Activated CD8-positive, alpha-beta T cell treated with anti-CD3 and anti-CD28 coated beads for 36 hours (primary cell): ENCODE measurements at regions not wholly inside any gene's neighbourhood (a gene's known extent, or its start where the extent isn't known, plus 50 kb on each side); places are given as distances from the start of the nearest gene placed in this dataset.

Experiments used
- ATAC-seq: fragments of 200-7000 bp; cut with Tn5 transposase; one replicate; pipeline ENCODE4 v1.10.0; 2021; ENCODE audit warnings: mild to moderate bottlenecking, moderate library complexity
- CTCF ChIA-PET: fragments of 350-600 bp; sonication (Branson Sonifier 250); formaldehyde crosslinking; loops from one replicate; lab custom pipeline; 2021; ENCODE audit warnings: antibody characterized with exemption; lab: Charles Lee
- POLR2A ChIA-PET: fragments of 350-600 bp; sonication (Branson Sonifier 250); formaldehyde crosslinking; loops from one replicate; lab custom pipeline; 2021; ENCODE audit warnings: antibody characterized with exemption; lab: Charles Lee
- DNase-seq: peaks from one replicate; pipeline ENCODE4 v3.0.0-alpha.2; 2020
- H3K27ac Mint-ChIP-seq: one replicate; pipeline ENCODE4 v1.8.0; 2021; ENCODE audit warnings: mild to moderate bottlenecking, mixed read lengths
- H3K27me3 Mint-ChIP-seq: one replicate; pipeline ENCODE4 v1.8.0; 2021; ENCODE audit warnings: mixed read lengths
- H3K36me3 Mint-ChIP-seq: one replicate; pipeline ENCODE4 v1.8.0; 2021; ENCODE audit warnings: low read depth, mixed read lengths
- H3K4me1 Mint-ChIP-seq: one replicate; pipeline ENCODE4 v1.8.0; 2021; ENCODE audit warnings: low read depth, mixed read lengths
- H3K4me3 Mint-ChIP-seq: one replicate; pipeline ENCODE4 v1.8.0; 2021; ENCODE audit warnings: mild to moderate bottlenecking, moderate library complexity, mixed read lengths
- H3K9me3 Mint-ChIP-seq: one replicate; pipeline ENCODE4 v1.8.0; 2021; ENCODE audit warnings: mixed read lengths
- intact Hi-C: fragments of 100-400 bp; cut with micrococcal nuclease; formaldehyde crosslinking; loops from one replicate; pipeline ENCODE4 v1.10.0; 2022
- TF ChIP-seq, protein P1 (sequence below): fragments of 200-600 bp; IDR thresholded peaks from one replicate; pipeline ENCODE4 v1.8.0; 2022; ENCODE audit warnings: antibody characterized with exemption, mild to moderate bottlenecking

DNA sequence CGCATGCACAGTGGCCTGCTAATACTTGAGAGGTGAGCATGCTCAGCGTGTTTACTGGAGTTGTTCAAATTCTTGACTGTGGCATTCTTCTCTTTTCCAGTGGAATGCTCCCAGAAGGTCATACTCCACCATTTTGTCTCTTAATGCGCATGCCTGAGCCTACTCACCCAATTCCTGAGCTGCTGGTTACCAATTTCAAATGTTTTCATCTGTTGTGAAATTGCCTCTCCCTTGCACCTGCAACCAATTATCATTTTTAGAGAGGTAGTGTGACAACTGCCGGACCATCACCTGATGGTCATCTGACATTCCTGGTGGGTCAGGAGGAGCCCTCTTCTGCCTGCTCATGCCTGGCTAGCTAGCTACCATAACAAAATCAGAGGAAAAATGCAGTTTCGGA, 82.2 kb upstream of the LIFR start:
- DNase-seq, result no peak
- H3K27ac Mint-ChIP-seq, result no peak overlapping the region
- TF ChIP-seq, protein P1, sequence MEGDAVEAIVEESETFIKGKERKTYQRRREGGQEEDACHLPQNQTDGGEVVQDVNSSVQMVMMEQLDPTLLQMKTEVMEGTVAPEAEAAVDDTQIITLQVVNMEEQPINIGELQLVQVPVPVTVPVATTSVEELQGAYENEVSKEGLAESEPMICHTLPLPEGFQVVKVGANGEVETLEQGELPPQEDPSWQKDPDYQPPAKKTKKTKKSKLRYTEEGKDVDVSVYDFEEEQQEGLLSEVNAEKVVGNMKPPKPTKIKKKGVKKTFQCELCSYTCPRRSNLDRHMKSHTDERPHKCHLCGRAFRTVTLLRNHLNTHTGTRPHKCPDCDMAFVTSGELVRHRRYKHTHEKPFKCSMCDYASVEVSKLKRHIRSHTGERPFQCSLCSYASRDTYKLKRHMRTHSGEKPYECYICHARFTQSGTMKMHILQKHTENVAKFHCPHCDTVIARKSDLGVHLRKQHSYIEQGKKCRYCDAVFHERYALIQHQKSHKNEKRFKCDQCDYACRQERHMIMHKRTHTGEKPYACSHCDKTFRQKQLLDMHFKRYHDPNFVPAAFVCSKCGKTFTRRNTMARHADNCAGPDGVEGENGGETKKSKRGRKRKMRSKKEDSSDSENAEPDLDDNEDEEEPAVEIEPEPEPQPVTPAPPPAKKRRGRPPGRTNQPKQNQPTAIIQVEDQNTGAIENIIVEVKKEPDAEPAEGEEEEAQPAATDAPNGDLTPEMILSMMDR, result no peak
- peaks cover 13% of the 10 kb centered on the region for H3K27me3 Mint-ChIP-seq
- POLR2A ChIA-PET, result no interaction called here
- ATAC-seq, result no peak
- CTCF ChIA-PET, result no interaction called here
- H3K36me3 Mint-ChIP-seq, result no peaks in the 10 kb centered on the region
- intact Hi-C loops, result no loop called here
- no peaks in the 10 kb centered on the region for H3K9me3 Mint-ChIP-seq
- no peak overlapping the region for H3K4me3 Mint-ChIP-seq
- H3K4me1 Mint-ChIP-seq, result no peaks in the 10 kb centered on the region

DNA sequence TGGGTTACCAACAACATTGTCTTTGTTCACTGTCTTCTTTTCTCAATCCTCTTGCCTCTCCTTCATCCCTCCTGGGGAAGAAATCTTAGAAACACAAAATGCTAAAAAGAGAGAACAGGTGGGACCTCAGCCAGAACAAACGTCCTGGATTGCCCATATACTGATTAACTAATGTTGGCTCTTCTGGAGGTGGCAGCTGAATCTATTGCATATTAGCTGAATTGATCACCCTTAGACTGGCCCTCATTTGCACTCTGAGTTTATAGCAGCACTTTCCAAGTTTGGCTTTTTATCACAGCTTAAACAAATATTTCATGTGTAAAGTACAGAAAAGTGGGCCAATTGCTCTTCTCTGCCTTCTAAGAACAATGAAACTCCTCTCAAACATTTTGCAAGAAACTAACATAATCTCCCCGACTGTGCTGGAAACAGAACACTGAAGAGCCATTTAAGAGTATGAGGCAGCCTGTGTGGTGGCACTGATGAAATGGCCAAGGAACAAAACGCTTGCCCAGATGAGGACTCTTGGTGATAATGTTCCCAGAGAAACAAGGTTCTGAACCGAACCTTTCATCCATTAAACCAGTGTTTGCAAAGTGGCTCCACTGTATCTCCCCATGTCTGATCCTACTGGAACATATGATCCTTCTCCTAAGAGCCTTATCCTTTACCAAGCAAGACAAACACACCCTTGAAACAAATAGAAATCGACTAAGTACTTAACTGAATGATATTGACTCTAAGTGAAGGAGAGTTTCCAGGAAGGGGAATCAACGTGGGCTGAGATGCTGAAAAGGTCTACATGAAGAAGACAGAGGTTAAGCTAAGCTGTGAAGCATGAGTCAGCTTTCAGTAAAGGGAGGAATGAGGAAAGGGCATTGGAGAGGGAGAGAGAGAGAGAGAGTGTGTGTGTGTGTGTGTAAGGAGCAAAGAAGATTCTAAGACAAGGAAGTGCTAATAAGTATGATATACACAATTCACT, 83.2 kb upstream of the LIFR start:
- DNase-seq (no peak), ATAC-seq (no peak)
- no peaks in the 10 kb centered on the region for H3K4me1 Mint-ChIP-seq
- ChIA-PET CTCF (no interaction called here), POLR2A (no interaction called here)
- TF ChIP-seq, protein P1, result no peak
- intact Hi-C loops, result no loop called here
- peaks cover 6% of the 10 kb centered on the region for H3K9me3 Mint-ChIP-seq
- no peak overlapping the region for H3K27ac Mint-ChIP-seq
- H3K36me3 Mint-ChIP-seq, result no peaks in the 10 kb centered on the region
- H3K27me3 Mint-ChIP-seq, result peaks cover 11% of the 10 kb centered on the region
- H3K4me3 Mint-ChIP-seq, result no peak overlapping the region

DNA sequence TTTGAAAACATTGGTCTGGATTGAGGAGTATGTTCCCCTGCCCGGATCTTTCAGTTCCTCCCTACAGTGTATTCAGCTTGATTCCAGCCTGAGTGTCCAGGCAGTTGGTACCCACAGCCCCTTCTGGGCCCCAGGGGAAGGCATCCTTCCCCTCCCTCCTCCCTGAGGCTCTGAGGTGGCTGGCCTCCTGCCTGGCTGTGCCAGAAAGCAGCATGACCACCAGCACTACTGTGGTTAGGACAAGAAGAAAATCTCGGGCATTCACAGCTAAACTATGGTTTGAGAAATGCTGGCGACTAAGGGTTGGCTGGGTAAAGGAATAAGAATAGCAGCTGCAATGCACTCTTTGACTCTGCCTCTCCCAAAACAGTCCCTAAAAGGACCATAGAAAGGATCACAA, 84.6 kb upstream of the LIFR start:
- no peaks in the 10 kb centered on the region for H3K36me3 Mint-ChIP-seq
- no peaks in the 10 kb centered on the region for H3K4me1 Mint-ChIP-seq
- TF ChIP-seq, protein P1, result no peak
- ATAC-seq (no peak), DNase-seq (no peak)
- H3K27ac Mint-ChIP-seq, result no peak overlapping the region
- ChIA-PET CTCF (no interaction called here), POLR2A (no interaction called here)
- H3K27me3 Mint-ChIP-seq, result peaks cover 11% of the 10 kb centered on the region
- intact Hi-C loops, result no loop called here
- H3K9me3 Mint-ChIP-seq, result peaks cover 6% of the 10 kb centered on the region
- H3K4me3 Mint-ChIP-seq, result no peak overlapping the region

DNA sequence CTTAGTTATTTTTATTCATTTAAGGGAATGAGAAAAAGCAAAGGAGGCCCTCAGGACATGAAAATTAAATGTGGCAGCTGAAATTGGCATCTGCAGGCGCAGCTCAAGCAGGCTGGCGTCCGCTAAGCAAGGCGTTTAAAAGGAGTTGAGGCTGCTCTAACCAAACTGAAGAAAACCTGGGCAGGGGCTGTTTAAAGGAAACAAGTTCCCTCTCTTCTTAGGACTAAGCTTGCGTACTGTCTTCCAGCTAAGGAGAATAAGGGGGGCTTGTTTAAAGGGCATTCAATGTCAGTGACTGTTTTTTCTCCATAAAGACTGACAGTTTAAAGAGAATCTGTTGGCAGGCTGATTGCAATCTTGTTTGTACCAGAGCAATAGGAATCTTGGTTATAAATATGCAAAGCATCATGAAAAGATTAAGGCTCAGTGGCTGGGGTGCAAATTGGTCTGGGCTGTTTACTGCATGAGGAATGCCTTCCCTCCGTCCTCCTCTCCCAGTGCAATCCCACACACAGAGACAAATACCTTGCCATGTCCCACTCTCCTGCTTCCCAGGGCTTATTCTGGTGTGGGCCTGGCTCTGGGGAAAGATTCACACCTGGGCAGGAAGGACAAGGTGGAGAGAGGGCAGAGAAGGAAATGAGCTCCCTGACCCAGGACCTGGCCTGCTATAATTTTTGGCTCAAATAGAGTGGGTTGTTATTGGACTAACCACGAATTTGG, 85.9 kb upstream of the LIFR start:
- Mint-ChIP-seq H3K27ac (no peak overlapping the region), H3K4me1 (no peaks in the 10 kb centered on the region), H3K4me3 (no peak overlapping the region), H3K9me3 (peaks cover 6% of the 10 kb centered on the region), H3K27me3 (peaks cover 11% of the 10 kb centered on the region), H3K36me3 (no peaks in the 10 kb centered on the region)
- POLR2A ChIA-PET, result no interaction called here
- TF ChIP-seq, protein P1, result no peak
- intact Hi-C loops, result no loop called here
- CTCF ChIA-PET, result no interaction called here
- DNase-seq (no peak), ATAC-seq (no peak)

DNA sequence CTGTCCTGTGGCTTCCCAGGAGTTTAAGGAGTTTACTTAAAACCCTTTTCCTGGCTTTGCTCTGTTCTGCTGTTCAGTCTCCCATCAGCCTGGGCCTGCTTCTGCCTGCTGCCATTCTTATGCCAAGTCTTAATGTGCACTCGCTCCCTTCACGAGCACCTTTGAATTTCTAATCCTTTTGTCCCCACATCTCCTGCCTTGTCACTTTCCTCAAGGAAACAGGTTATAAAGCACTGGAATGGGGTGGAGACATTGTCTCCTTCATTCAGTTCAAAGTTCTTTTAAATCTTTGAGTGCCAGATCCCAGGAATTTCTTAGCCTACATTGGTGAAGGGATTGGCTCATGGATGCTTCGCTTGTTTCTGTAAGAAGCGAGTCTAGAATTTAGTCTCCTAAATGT, 87.2 kb upstream of the LIFR start:
- H3K9me3 Mint-ChIP-seq, result peaks cover 6% of the 10 kb centered on the region
- DNase-seq (no peak), ATAC-seq (no peak)
- ChIA-PET CTCF (no interaction called here), POLR2A (no interaction called here)
- peaks cover 6% of the 10 kb centered on the region for H3K27me3 Mint-ChIP-seq
- TF ChIP-seq, protein P1, result no peak
- no peaks in the 10 kb centered on the region for H3K4me1 Mint-ChIP-seq
- H3K4me3 Mint-ChIP-seq, result no peak overlapping the region
- intact Hi-C loops, result no loop called here
- H3K36me3 Mint-ChIP-seq, result no peaks in the 10 kb centered on the region
- no peak overlapping the region for H3K27ac Mint-ChIP-seq
